ENCODE measurements at regions not wholly inside any gene's neighbourhood (a gene's known extent, or its start where the extent isn't known, plus 50 kb on each side); places are given as distances from the start of the nearest gene placed in this dataset.
A peak's percentile ranks its signal among the peaks of the same experiment; 100 is the strongest.

DNA sequence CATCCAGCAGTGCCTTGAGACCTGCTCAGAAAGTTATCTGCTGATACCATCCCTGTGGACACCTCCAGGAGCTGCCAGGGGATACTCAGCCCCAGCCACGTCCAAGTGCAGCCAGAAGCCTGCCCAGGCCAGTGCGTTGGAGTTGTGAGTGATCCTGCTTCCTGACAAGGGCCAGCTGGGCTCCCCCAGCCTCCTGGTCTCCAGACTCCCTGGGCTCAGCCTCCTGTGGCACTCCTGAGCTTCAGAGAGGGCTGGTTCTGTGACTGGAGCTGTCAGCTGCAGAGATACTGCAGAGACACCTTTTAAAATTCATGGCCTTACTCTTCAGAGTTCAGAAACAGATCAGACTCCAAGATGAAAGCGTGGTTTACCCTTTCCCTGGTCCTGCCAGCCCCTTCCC, 515.9 kb downstream of the CD83 start:
- Mint-ChIP-seq H3K4me3 (no peak overlapping the region), H3K27ac (peak overlapping the region; percentile 13), H3K4me1 (ENCODE audit: low read depth) (peaks cover 40% of the 10 kb centered on the region), H3K9me3 (no peaks in the 10 kb centered on the region), H3K36me3 (ENCODE audit: low read depth) (no peaks in the 10 kb centered on the region), H3K27me3 (peaks cover 3% of the 10 kb centered on the region)
- ATAC-seq (no peak), DNase-seq (no peak)
- intact Hi-C loops (cut with micrococcal nuclease): no loop called here
- ChIA-PET CTCF (no interaction called here), POLR2A (no interaction called here)
- TF ChIP-seq, protein P1, sequence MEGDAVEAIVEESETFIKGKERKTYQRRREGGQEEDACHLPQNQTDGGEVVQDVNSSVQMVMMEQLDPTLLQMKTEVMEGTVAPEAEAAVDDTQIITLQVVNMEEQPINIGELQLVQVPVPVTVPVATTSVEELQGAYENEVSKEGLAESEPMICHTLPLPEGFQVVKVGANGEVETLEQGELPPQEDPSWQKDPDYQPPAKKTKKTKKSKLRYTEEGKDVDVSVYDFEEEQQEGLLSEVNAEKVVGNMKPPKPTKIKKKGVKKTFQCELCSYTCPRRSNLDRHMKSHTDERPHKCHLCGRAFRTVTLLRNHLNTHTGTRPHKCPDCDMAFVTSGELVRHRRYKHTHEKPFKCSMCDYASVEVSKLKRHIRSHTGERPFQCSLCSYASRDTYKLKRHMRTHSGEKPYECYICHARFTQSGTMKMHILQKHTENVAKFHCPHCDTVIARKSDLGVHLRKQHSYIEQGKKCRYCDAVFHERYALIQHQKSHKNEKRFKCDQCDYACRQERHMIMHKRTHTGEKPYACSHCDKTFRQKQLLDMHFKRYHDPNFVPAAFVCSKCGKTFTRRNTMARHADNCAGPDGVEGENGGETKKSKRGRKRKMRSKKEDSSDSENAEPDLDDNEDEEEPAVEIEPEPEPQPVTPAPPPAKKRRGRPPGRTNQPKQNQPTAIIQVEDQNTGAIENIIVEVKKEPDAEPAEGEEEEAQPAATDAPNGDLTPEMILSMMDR (IDR thresholded peaks at IDR 0.05): no peak

- CTCF ChIA-PET: no interaction called here
- peaks cover 44% of the 10 kb centered on the region for H3K4me1 Mint-ChIP-seq (ENCODE audit: low read depth)
- DNase-seq (peak; percentile 29), ATAC-seq (peak; percentile 31)
- no peak overlapping the region for H3K27ac Mint-ChIP-seq
- intact Hi-C loops (cut with micrococcal nuclease): no loop called here
- H3K4me3 Mint-ChIP-seq: peak overlapping the region; percentile 13
- POLR2A ChIA-PET: no interaction called here
- no peaks in the 10 kb centered on the region for H3K36me3 Mint-ChIP-seq (ENCODE audit: low read depth)
- H3K9me3 Mint-ChIP-seq: no peaks in the 10 kb centered on the region
- TF ChIP-seq, protein P1 (IDR thresholded peaks at IDR 0.05): no peak
- H3K27me3 Mint-ChIP-seq: peaks cover 3% of the 10 kb centered on the region
Measured at GRCh38 chr6:14634072-14634471, 516.5 kb downstream of the CD83 start.

DNA sequence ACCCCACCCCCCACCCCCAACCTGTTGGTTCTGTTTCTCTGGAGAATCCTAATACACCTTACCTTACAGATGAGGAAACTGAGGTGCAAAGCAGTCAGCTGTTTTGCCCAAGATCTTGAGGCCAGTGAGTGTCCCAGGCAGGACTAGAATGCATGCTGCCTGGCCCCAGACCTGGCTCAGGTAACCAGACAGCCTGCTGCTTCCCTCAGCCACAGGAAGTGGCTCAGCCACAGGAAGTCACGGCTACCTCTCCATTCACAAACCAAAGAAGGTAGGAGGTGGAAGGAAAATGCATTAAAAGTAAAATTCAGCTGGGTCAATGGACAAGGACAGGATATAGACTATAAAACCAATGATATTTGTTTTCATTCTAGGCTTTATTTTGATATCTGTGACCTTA, 517.6 kb downstream of the CD83 start:
- peak; percentile 75 for DNase-seq
- H3K4me1 Mint-ChIP-seq (ENCODE audit: low read depth): peaks cover 51% of the 10 kb centered on the region

DNA sequence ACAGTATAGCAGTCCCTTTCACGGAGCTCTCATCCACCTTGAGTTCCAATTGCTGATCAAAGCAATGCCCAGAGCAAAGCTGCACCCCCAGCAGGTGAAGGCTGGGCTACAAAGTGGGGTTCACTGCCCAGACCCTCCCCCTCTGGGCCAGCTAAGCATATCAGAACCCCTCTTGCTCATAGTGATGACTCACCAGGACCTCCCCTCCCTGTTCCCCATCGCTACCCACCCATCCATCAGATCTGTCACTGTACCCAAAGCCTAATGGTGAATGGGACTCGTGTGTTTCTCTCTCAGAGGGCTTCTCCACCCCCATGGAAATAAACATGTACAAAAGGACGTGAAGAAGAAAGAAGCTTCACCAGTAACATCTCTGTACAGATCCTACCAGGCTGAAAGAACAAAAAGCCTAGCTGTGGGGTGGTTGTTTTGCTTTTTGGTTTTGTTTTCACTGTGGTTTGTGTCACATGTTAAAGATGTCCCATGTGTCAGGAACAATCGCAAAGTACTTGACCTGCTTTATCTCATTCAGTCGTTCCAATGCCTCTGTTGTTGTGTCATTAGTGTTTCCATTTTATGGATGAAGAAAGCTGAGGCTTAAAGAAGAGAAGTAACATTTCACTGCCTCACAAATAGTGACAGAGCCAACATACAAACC, 518.5 kb downstream of the CD83 start:
- Mint-ChIP-seq H3K36me3 (ENCODE audit: low read depth) (no peaks in the 10 kb centered on the region), H3K4me3 (peak overlapping the region; percentile 38), H3K27ac (peak overlapping the region; percentile 78), H3K9me3 (no peaks in the 10 kb centered on the region), H3K27me3 (peaks cover 3% of the 10 kb centered on the region), H3K4me1 (ENCODE audit: low read depth) (peaks cover 57% of the 10 kb centered on the region)
- CTCF ChIA-PET: interaction anchor here (1.6 kb wide), 1 partner anchor 72 kb away, joined by 4 read pairs; no protein-coding TSS in a partner anchor
- DNase-seq (no peak), ATAC-seq (peak; percentile 48)
- POLR2A ChIA-PET: interaction anchor here (1.4 kb wide), 1 partner anchor 102 kb away, joined by 4 read pairs; no protein-coding TSS in a partner anchor
- TF ChIP-seq, protein P1 (IDR thresholded peaks at IDR 0.05): no peak
- intact Hi-C loops (cut with micrococcal nuclease): no loop called here

More for the DNA sequence above, 517.6 kb downstream of the CD83 start:
- peak; percentile 81 for ATAC-seq
- ChIA-PET CTCF (interaction anchor here (1.6 kb wide), 1 partner anchor 73 kb away, joined by 4 read pairs; no protein-coding TSS in a partner anchor), POLR2A (interaction anchor here (1.4 kb wide), 1 partner anchor 103 kb away, joined by 4 read pairs; no protein-coding TSS in a partner anchor)
- TF ChIP-seq, protein P1 (IDR thresholded peaks at IDR 0.05): no peak
- intact Hi-C loops (cut with micrococcal nuclease): no loop called here
- Mint-ChIP-seq H3K4me3 (peak overlapping the region; percentile 40), H3K27me3 (peaks cover 3% of the 10 kb centered on the region), H3K36me3 (ENCODE audit: low read depth) (no peaks in the 10 kb centered on the region), H3K27ac (peak overlapping the region; percentile 78), H3K9me3 (no peaks in the 10 kb centered on the region)

DNA sequence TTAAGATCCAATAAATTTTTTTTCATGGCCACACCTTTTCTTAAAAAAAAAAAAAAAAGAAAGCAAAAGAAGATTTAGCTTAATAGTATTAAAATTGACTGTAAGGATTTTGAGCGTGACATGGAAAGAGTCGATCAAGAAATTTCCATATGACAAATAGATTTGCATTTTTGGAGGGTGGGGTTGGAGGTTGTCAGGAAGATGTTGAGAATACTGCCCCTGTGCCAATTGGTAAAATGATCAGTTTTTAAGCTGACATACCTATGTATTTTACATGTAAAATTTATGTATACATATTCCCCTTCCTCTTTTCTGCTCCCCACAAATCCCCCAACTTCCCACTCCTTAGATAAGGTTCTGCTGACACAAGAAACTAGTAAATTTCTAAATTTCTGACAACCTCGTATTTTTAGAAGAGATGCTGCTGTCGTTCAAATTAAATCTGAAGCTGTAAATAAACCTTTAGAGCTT, 520.9 kb downstream of the CD83 start:
- peaks cover 3% of the 10 kb centered on the region for H3K27me3 Mint-ChIP-seq
- ChIA-PET POLR2A (interaction anchor here (0.5 to 1.1 kb wide), 2 partner anchors 12 to 807 kb away, joined by 3 read pairs; no protein-coding TSS in a partner anchor), CTCF (interaction anchor here (0.7 kb wide), 1 partner anchor 15 kb away, joined by 3 read pairs; no protein-coding TSS in a partner anchor)
- H3K4me1 Mint-ChIP-seq (ENCODE audit: low read depth): peaks cover 60% of the 10 kb centered on the region
- no peak for ATAC-seq
- no peaks in the 10 kb centered on the region for H3K9me3 Mint-ChIP-seq
- intact Hi-C loops (cut with micrococcal nuclease): no loop called here
- no peak overlapping the region for H3K27ac Mint-ChIP-seq
- no peak overlapping the region for H3K4me3 Mint-ChIP-seq
- TF ChIP-seq, protein P1 (IDR thresholded peaks at IDR 0.05): no peak
- no peaks in the 10 kb centered on the region for H3K36me3 Mint-ChIP-seq (ENCODE audit: low read depth)
- DNase-seq: no peak
